ENCODE measurements at regions not wholly inside any gene's neighbourhood (a gene's known extent, or its start where the extent isn't known, plus 50 kb on each side); places are given as distances from the start of the nearest gene placed in this dataset.

GRCh38 chr10:83222832-83223742 is 916.2 kb upstream of the GHITM start:
- H3K36me3 Mint-ChIP-seq (ENCODE audit: low read depth) = no peaks in the 10 kb centered on the region
- no peak for TF ChIP-seq CTCF (IDR thresholded peaks at IDR 0.05)
- no peak overlapping the region for H3K27ac Mint-ChIP-seq
- H3K27me3 Mint-ChIP-seq (ENCODE audit: low read depth, poor library complexity) = no peaks in the 10 kb centered on the region
- no peaks in the 10 kb centered on the region for H3K9me3 Mint-ChIP-seq
- DNase-seq = no peak
- H3K4me1 Mint-ChIP-seq = no peaks in the 10 kb centered on the region
- H3K4me3 Mint-ChIP-seq = no peak overlapping the region

- Mint-ChIP-seq H3K9me3 (no peaks in the 10 kb centered on the region), H3K27ac (no peak overlapping the region), H3K27me3 (ENCODE audit: low read depth, poor library complexity) (peaks cover 4% of the 10 kb centered on the region), H3K4me3 (no peak overlapping the region), H3K4me1 (no peaks in the 10 kb centered on the region), H3K36me3 (ENCODE audit: low read depth) (no peaks in the 10 kb centered on the region)
- TF ChIP-seq CTCF (IDR thresholded peaks at IDR 0.05) = no peak
- no peak for DNase-seq
Observed at GRCh38 chr10:83225781-83226180, 913.5 kb upstream of the GHITM start.

- Mint-ChIP-seq H3K36me3 (ENCODE audit: low read depth) (no peaks in the 10 kb centered on the region), H3K4me1 (no peaks in the 10 kb centered on the region), H3K27me3 (ENCODE audit: low read depth, poor library complexity) (peaks cover 4% of the 10 kb centered on the region), H3K4me3 (no peak overlapping the region), H3K27ac (no peak overlapping the region), H3K9me3 (no peaks in the 10 kb centered on the region)
- TF ChIP-seq CTCF (IDR thresholded peaks at IDR 0.05) = no peak
- DNase-seq = no peak
Observed at GRCh38 chr10:83229991-83230390, 909.3 kb upstream of the GHITM start.

- Mint-ChIP-seq H3K27me3 (ENCODE audit: low read depth, poor library complexity) (peaks cover 4% of the 10 kb centered on the region), H3K27ac (no peak overlapping the region), H3K4me1 (no peaks in the 10 kb centered on the region), H3K9me3 (no peaks in the 10 kb centered on the region), H3K36me3 (ENCODE audit: low read depth) (no peaks in the 10 kb centered on the region), H3K4me3 (no peak overlapping the region)
- no peak for TF ChIP-seq CTCF (IDR thresholded peaks at IDR 0.05)
- DNase-seq = no peak
Observed at GRCh38 chr10:83233691-83234090, 905.6 kb upstream of the GHITM start.

- H3K27me3 Mint-ChIP-seq (ENCODE audit: low read depth, poor library complexity) = no peaks in the 10 kb centered on the region
- no peak for TF ChIP-seq CTCF (IDR thresholded peaks at IDR 0.05)
- H3K4me1 Mint-ChIP-seq = no peaks in the 10 kb centered on the region
- H3K36me3 Mint-ChIP-seq (ENCODE audit: low read depth) = no peaks in the 10 kb centered on the region
- H3K27ac Mint-ChIP-seq = no peak overlapping the region
- no peak for DNase-seq
- H3K4me3 Mint-ChIP-seq = no peak overlapping the region
- peaks cover 4% of the 10 kb centered on the region for H3K9me3 Mint-ChIP-seq
Observed at GRCh38 chr10:83248106-83248631, 891.1 kb upstream of the GHITM start.

GRCh38 chr10:83250396-83250795 is 888.9 kb upstream of the GHITM start:
- DNase-seq = no peak
- Mint-ChIP-seq H3K27ac (no peak overlapping the region), H3K27me3 (ENCODE audit: low read depth, poor library complexity) (no peaks in the 10 kb centered on the region), H3K4me1 (no peaks in the 10 kb centered on the region), H3K4me3 (no peak overlapping the region), H3K9me3 (peaks cover 12% of the 10 kb centered on the region), H3K36me3 (ENCODE audit: low read depth) (no peaks in the 10 kb centered on the region)
- TF ChIP-seq CTCF (IDR thresholded peaks at IDR 0.05) = no peak
